H1 (cell line): ENCODE measurements at regions not wholly inside any gene's neighbourhood (a gene's known extent, or its start where the extent isn't known, plus 50 kb on each side); places are given as distances from the start of the nearest gene placed in this dataset.

Experiments used
- ATF3 ChIP-seq: IDR thresholded peaks from 2 replicates; pipeline ENCODE4 v1.6.1; 2011; ENCODE audit warnings: low read depth, mild to moderate bottlenecking, low read length; ENCODE audit not compliant: insufficient read depth
- CEBPB ChIP-seq: IDR thresholded peaks from 2 replicates; pipeline ENCODE4 v1.6.1; 2012; ENCODE audit warnings: low read depth, low read length
- CTCF ChIP-seq, 3 experiments: IDR thresholded peaks; 1 replicate in 2 of 3; 2 replicates in 1 of 3; pipeline versions ENCODE4 v1.5.1 to v1.6.1; 2011; ENCODE audit warnings: low read length in 3 of 3, mild to moderate bottlenecking in 3 of 3, inconsistent platforms in 2 of 3, low read depth in 1 of 3, moderate library complexity in 1 of 3; ENCODE audit not compliant: insufficient read depth in 1 of 3; ENCODE audit errors: control extremely low read depth in 1 of 3
- EZH2 ChIP-seq: fragments of 200-600 bp; sonication (generic); IDR thresholded peaks from 2 replicates; pipeline ENCODE4 v1.7.1; 2012; ENCODE audit warnings: low read depth, mild to moderate bottlenecking, moderate library complexity, low read length, inconsistent platforms; ENCODE audit not compliant: severe bottlenecking
- NRF1 ChIP-seq: IDR thresholded peaks from 2 replicates; pipeline ENCODE4 v1.6.1; 2011; ENCODE audit warnings: mild to moderate bottlenecking, low read depth, low read length, improper control_type of control experiment
- POLR2A ChIP-seq, 2 experiments: IDR thresholded peaks; 1 replicate in 1 of 2; 2 replicates in 1 of 2; pipeline ENCODE4 v1.6.1; 2011; ENCODE audit warnings: low read depth in 2 of 2, low read length in 2 of 2, mild to moderate bottlenecking in 2 of 2; ENCODE audit errors: control extremely low read depth in 1 of 2
- RFX5 ChIP-seq: IDR thresholded peaks from 2 replicates; pipeline ENCODE4 v1.6.1; 2011; ENCODE audit warnings: low read depth, low read length, improper control_type of control experiment, borderline replicate concordance
- SIN3A ChIP-seq, 2 experiments: IDR thresholded peaks in 1 of 2; conservative IDR thresholded peaks in 1 of 2; 2 replicates each; pipeline ENCODE4 v1.6.1; 2011 to 2012; ENCODE audit warnings: low read length in 2 of 2, improper control_type of control experiment in 1 of 2, low read depth in 1 of 2, mild to moderate bottlenecking in 1 of 2
- SIRT6 ChIP-seq: IDR thresholded peaks from one replicate; pipeline ENCODE4 v1.7.1; 2012; ENCODE audit warnings: low read length, inconsistent platforms
- TAF1 ChIP-seq: IDR thresholded peaks from 2 replicates; pipeline ENCODE4 v1.6.1; 2011; ENCODE audit warnings: mild to moderate bottlenecking, low read depth, low read length
- TBP ChIP-seq: IDR thresholded peaks from 2 replicates; pipeline ENCODE4 v1.6.1; 2011; ENCODE audit warnings: low read depth, low read length, improper control_type of control experiment
- USF2 ChIP-seq: IDR thresholded peaks from 2 replicates; pipeline ENCODE4 v1.6.1; 2011; ENCODE audit warnings: low read length, improper control_type of control experiment
- YY1 ChIP-seq: IDR thresholded peaks from 2 replicates; pipeline ENCODE4 v1.6.1; 2011; ENCODE audit warnings: low read depth, mild to moderate bottlenecking, low read length
- ZNF274 ChIP-seq: IDR thresholded peaks from 2 replicates; pipeline ENCODE4 v1.7.0; 2012; ENCODE audit warnings: low read length, borderline replicate concordance; ENCODE audit errors: extremely low read depth

- no peak for TF ChIP-seq CEBPB
- no peak for TF ChIP-seq ATF3
- no peak for TF ChIP-seq CTCF (IDR thresholded peaks at IDR 0.05; ENCODE audit: control extremely low read depth in 1 of 3, insufficient read depth in 1 of 3, low read depth in 1 of 3, low read length in 3 of 3)
- TF ChIP-seq RFX5: no peak
- no peak for TF ChIP-seq SIN3A (conservative IDR thresholded peaks at IDR 0.05 in 1 of 2, IDR thresholded peaks at IDR 0.05 in 1 of 2; ENCODE audit: low read depth in 1 of 2, low read length in 2 of 2)
- TF ChIP-seq YY1: no peak
- no peak for TF ChIP-seq POLR2A (IDR thresholded peaks at IDR 0.05; ENCODE audit: control extremely low read depth in 1 of 2, low read depth in 2 of 2, low read length in 2 of 2)
- no peak for TF ChIP-seq ZNF274
- TF ChIP-seq NRF1: no peak
- TF ChIP-seq TBP: no peak
- no peak for TF ChIP-seq TAF1
- TF ChIP-seq SIRT6: no peak
- TF ChIP-seq EZH2: no peak
- TF ChIP-seq USF2: no peak
Observed at GRCh38 chr3:110901536-110901935, 170.1 kb upstream of the NECTIN3 start.
